GM18861 (cell line): ENCODE measurements at regions not wholly inside any gene's neighbourhood (a gene's known extent, or its start where the extent isn't known, plus 50 kb on each side); places are given as distances from the start of the nearest gene placed in this dataset.
A peak's percentile ranks its signal among the peaks of the same experiment; 100 is the strongest.

Experiments used
- ATAC-seq: cut with Tn5 transposase; IDR thresholded peaks from one replicate; pipeline ENCODE4 v1.9.1; 2021; ENCODE audit not compliant: unreplicated experiment

- no peak for ATAC-seq
These were observed 154.1 kb downstream of the LRRC70 start for GRCh38 chr5:62732677-62733121.

- ATAC-seq = no peak
These were observed 152.4 kb downstream of the LRRC70 start for GRCh38 chr5:62731022-62731421.

- ATAC-seq = no peak
These were observed 151.1 kb downstream of the LRRC70 start for GRCh38 chr5:62729675-62730074.

GRCh38 chr5:62727861-62728260 lies 149.2 kb downstream of the LRRC70 start:
- ATAC-seq = no peak

- ATAC-seq = no peak
These were observed 148.6 kb downstream of the LRRC70 start for GRCh38 chr5:62727184-62727583.

GRCh38 chr5:62722360-62722759 lies 143.7 kb downstream of the LRRC70 start:
- no peak for ATAC-seq

GRCh38 chr5:62720031-62720441 lies 141.4 kb downstream of the LRRC70 start:
- ATAC-seq = peak; percentile 90

GRCh38 chr5:62719061-62719720 lies 140.6 kb downstream of the LRRC70 start:
- no peak for ATAC-seq

GRCh38 chr5:62718324-62718723 lies 139.7 kb downstream of the LRRC70 start:
- ATAC-seq = no peak

- ATAC-seq = no peak
These were observed 138.8 kb downstream of the LRRC70 start for GRCh38 chr5:62717301-62717933.

GRCh38 chr5:62714296-62714695 lies 135.7 kb downstream of the LRRC70 start:
- no peak for ATAC-seq

GRCh38 chr5:62708481-62709325 lies 130.1 kb downstream of the LRRC70 start:
- ATAC-seq = no peak

- no peak for ATAC-seq
These were observed 128.9 kb downstream of the LRRC70 start for GRCh38 chr5:62707563-62707962.

- no peak for ATAC-seq
These were observed 128.5 kb downstream of the LRRC70 start for GRCh38 chr5:62707131-62707530.

- no peak for ATAC-seq
These were observed 126.4 kb downstream of the LRRC70 start for GRCh38 chr5:62705022-62705421.

GRCh38 chr5:62702126-62702525 lies 123.5 kb downstream of the LRRC70 start:
- no peak for ATAC-seq

- ATAC-seq = no peak
These were observed 122.4 kb downstream of the LRRC70 start for GRCh38 chr5:62701036-62701435.

- ATAC-seq = no peak
These were observed 120.1 kb downstream of the LRRC70 start for GRCh38 chr5:62698756-62699155.

- no peak for ATAC-seq
These were observed 116.7 kb downstream of the LRRC70 start for GRCh38 chr5:62695274-62695673.

- ATAC-seq = no peak
These were observed 114.5 kb downstream of the LRRC70 start for GRCh38 chr5:62692946-62693713.

- ATAC-seq = no peak
These were observed 113.3 kb downstream of the LRRC70 start for GRCh38 chr5:62691946-62692345.
